ENCODE measurements at regions not wholly inside any gene's neighbourhood (a gene's known extent, or its start where the extent isn't known, plus 50 kb on each side); places are given as distances from the start of the nearest gene placed in this dataset.

DNA sequence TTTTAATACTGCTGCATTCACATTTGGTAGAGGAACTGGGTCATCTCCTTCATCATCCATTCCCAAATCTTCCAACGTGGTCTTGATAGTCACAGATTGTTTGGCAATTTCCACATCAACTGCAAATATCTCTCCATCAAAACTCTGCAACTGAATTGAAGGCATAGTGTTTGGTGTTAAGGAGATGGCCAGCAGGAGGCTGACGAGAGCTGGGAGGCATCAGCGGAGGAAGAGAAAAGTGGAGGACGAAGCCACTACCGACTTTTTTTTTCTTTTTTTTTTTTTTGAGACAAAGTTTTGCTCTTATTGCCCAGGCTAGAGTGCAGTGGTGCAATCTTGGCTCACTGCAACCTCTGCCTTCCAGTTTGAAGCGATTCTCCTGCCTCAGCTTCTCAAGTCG is 205.0 kb upstream of the KCTD7 start:
- TF ChIP-seq POLR2A (IDR thresholded peaks at IDR 0.05) = no peak
- TF ChIP-seq, protein P1, sequence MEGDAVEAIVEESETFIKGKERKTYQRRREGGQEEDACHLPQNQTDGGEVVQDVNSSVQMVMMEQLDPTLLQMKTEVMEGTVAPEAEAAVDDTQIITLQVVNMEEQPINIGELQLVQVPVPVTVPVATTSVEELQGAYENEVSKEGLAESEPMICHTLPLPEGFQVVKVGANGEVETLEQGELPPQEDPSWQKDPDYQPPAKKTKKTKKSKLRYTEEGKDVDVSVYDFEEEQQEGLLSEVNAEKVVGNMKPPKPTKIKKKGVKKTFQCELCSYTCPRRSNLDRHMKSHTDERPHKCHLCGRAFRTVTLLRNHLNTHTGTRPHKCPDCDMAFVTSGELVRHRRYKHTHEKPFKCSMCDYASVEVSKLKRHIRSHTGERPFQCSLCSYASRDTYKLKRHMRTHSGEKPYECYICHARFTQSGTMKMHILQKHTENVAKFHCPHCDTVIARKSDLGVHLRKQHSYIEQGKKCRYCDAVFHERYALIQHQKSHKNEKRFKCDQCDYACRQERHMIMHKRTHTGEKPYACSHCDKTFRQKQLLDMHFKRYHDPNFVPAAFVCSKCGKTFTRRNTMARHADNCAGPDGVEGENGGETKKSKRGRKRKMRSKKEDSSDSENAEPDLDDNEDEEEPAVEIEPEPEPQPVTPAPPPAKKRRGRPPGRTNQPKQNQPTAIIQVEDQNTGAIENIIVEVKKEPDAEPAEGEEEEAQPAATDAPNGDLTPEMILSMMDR (IDR thresholded peaks at IDR 0.05) = no peak

Measured in right lobe of liver (tissue), 4 donors.